CD1c-positive myeloid dendritic cell (primary cell): ENCODE measurements at regions not wholly inside any gene's neighbourhood (a gene's known extent, or its start where the extent isn't known, plus 50 kb on each side); places are given as distances from the start of the nearest gene placed in this dataset.

Source experiments
- DNase-seq: peaks from one replicate; pipeline ENCODE4 v3.0.0-alpha.2; 2016; ENCODE audit errors: extremely low spot score

DNA sequence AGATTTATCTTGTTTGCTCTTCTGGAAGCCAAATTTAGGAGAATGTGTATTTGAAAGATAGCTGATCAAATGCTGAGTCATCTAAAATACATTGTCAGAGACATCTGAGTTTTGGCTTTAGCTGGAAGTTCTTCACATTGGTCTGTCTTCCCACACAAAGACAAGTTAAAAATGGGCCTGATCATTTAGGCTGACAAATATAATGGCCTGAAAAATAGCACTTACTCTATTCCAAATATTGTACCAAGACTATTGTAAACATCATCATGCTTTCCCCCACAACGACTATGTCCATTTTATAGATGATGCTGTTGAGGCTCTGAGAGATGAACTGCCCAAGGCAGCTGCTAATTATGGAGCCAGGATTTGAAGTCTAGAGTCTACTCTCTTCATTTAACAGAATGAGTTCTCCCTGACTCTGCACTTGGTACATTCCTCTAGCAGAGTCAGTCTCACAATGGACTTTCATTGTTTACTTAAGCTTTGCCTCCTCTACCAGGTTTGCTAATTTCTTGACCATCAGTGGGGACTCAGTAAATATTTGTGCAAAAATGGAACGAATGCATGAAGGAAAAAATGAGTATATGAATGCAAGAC lies 619.4 kb upstream of the KLF4 start:
- DNase-seq: no peak

DNA sequence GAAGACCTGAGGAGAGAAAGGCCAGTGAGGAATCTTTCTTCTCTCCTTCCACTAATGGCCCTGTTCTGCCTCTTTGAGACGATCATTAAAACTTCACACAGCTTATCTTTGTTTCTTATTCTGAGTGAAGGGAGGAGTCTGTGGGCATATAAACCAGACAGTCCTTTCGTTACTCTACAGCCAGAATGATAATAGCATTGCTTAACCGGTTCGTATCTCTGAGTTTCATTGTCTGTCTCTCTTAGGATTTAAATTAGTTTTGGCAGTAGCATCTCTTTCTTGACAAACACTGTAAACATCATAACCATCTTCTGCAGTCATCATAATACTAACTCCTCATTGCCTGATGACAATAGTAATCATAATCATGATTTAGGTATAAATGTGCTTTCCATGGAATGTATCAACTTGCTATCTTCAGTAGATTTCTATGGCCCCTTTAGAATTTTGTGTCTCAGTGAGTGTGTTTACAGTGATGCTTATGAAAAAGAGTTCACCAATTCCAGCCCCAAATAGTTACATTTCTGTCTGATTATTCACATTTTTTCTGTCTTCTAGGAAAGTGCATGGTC lies 618.8 kb upstream of the KLF4 start:
- DNase-seq: no peak

DNA sequence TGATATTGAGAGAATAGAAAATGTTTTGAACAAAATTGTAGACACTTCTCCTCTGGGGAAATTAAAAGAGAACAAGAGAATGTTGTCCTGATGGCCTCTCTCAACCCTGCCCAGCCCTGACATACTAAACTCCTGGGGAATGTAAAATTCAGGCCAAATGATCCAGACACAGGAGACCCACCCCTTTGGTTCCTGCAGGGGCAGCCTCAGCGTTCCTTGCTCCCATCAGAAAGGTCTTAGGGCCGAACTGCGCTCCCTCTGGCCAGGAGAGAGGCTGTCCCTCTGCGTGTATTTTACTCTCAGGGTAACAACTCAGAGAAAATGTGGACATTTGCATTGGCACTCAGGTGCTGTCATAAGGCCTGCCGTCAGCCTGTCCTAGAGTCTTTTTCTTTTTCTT lies 616.3 kb upstream of the KLF4 start:
- no peak for DNase-seq

DNA sequence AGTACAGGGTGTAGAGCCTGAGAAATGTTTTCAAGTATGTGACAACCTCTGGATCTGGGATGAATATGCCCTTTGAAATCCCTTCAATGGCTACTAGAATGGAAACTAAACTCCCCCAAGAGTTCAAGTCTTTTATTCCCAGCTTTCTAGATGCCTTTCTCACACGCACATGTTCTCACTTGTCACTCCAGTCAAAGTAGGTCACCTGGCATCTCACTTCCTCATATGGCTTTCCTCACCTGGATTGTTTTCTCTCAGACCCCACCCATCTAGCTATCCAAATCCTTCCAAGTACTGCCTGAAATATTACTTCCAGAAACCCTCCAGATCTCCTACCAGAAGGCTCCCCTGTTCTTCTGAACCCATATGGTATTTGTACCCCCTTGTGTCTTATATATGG lies 615.4 kb upstream of the KLF4 start:
- DNase-seq: no peak

DNA sequence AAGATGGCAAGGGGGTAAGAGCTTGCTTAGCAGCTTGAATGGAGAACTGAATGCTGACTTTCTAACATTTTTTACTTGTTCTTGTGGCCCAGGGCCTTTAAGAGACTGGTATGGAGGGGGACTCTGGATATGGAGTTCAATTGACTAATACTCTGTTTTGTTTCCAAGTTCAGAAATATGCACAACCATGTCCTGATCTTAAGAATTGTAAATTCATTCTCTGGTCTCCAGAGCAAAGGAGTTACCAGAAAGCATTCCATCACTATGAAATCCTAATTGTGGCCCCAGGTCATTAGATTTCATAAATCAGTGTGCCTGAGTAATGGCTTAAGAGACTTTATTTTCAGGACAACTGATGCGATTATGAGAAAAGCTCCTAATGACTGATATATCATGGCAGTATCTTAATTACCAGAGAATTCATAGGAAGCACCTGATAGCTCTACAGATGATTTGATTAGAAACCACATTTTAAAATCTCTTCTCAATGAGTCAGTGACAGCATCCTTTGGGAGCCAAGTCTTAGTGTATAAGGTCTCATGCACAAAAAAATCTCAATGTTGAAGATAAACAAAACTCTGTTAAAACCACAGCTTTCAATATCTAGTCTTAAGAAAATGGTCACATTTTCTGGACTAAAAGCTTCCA lies 613.6 kb upstream of the KLF4 start:
- no peak for DNase-seq

DNA sequence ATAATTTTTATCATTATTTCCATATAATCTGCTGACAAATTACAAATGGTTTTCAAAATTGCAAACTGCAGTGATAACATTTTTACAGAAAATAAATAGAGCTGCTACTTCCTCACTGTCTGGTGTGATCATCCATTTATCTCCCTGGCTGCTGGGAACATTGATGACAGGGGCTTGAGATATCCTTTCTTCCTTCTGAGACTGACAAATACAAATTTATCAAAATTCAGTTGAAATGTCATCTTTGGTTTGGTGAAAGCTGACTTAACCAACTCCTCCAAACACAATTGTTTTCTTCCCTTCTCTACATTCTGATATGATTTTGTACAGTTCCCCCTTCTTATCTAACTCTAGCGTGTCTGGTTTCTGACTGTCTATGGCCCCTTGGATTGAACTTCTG lies 611.8 kb upstream of the KLF4 start:
- no peak for DNase-seq

DNA sequence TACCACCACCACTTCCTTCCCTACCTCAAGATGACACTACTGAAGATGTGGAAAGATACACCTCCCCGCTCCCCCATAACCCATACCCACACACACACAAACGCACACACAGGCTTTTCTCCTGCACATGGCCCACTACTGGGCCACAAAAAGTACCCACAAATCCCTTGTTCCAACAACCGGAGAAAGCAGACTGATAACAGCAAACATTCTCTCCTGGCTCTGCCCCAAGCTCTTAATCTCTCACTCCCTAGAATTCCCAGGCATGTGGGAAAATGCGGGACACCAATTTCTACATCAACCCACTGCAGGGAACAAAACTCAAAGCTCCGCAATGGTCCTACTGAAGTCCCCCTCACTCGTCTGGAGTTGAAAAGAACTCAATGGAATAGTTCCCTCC lies 611.0 kb upstream of the KLF4 start:
- no peak for DNase-seq

DNA sequence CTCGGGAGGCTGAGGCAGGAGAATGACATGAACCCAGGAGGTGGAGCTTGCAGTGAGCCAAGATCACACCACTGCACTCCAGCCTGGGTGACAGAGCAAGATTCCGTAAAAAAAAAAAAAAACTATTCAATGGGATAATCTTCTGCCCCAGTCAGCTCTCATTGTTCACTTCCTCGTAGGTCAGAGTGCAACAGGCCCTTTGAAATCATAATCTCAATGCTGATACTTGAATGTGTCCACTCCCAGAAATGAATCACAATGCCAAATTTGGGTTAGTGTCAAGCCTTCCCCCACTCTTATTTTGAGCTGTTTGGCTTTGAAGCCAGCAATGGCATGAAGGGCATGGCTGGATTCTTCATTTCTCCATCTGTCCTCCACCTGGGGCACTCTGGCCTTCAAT lies 610.3 kb upstream of the KLF4 start:
- no peak for DNase-seq

DNA sequence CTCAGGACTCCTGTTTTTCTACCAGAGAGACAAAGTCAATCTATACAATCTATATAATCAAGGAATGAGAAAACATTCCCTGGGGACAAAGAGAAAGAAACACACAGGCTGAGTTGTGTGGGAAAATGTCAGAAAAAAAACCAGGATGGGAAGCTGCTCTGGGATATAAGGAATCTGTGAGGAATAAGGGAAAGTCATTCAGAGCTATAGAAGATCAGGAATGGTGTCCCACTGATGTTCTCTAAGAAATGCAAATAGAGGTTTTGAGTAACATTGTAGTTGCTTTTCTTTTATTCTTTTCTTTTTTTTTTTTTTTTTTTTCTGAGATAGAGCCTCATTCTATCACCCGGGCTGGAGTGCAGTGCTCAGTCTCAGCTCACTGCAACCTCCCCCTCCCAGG lies 605.9 kb upstream of the KLF4 start:
- DNase-seq: no peak

DNA sequence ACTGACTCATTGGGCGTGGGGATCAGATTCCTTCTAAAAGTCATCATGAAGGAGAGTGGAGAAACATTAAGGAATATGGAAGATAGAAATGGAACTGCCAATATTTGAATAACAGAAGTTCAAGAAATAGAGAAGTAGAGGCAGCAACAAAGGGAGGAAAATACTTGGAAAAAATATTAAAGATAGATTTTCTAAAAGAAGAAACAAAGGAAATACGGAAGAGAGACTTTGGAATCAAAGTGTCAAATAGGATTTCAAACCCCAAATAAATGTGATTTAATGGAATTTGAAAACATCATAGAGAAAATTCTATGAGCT lies 605.1 kb upstream of the KLF4 start:
- no peak for DNase-seq

DNA sequence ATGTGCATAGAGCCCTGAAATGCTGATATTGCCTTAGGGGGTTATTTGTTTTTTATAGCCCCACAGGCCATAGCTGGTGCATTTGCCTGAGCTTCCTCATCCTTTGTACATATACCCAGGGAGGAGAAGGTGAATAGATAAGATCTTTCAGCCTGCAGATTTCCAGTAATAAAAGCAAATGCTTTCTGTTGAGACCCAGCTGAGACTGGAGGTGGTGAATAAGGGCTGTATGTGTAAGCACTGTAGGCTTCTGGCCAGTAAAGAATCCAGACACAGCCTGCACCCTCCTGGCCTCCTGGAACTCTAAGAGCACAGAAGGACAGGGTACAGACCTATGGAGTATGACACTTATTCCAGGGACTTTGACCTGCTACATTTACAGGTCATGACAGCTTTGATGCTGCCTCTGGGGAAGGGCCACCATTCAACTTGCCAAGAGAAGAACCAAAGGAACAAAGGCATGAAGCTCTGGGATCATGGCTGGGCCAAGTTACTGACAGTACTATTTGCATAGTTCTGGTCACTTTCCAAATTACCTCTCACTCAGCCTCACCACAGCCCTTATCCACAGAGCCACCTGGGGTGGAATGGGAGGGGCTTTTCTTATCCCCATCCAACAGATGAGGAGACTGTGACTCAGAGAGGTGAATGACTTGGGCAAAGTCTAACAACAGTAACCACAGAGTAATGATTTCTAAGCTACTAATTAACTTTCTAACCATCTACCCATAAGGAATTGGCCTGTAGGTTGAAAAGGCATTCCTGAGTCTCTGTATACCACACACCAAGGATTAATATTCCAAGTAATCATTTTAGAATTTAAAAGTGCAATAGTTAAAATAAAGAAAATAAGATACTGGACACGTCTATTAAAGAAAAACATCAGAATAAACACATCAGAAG lies 604.5 kb upstream of the KLF4 start:
- no peak for DNase-seq

DNA sequence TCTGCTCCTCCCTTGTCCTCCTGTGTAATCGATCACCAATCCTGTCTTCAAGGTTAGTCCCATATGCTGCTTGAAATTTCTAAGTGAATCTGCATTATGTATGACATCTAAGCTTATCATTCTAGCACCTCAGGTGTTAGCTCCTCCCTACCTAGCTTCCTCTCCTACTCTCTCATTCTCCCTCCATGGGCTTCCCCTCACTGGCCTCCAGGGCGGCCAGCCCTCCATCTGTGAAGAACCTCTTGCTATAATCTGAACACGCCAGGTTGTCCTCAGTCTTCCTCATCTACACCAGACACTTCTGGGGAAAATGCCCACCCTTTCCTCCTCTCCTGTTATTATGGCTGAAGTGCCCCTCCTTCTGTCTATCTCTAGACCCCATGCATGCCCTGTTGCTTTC lies 599.3 kb upstream of the KLF4 start:
- no peak for DNase-seq

DNA sequence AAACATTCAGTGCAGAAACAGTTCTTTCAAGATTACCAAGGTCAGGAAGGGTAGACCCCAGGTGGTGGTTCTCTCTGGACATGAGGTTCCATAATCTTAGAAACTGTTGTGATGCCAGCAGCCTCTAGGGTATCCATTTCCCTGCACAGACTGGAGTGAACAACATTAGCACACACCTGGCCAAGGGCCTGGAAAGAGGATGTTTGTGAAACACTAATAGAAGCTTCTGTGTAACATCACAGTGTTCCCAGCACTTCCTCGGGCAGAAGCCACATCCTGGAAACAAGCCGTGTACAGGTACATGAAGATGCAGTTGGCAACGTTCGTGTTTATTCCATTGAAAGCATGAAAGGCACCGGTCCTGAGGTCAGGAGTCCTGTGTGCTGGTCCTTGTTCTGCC lies 598.2 kb upstream of the KLF4 start:
- DNase-seq: no peak

DNA sequence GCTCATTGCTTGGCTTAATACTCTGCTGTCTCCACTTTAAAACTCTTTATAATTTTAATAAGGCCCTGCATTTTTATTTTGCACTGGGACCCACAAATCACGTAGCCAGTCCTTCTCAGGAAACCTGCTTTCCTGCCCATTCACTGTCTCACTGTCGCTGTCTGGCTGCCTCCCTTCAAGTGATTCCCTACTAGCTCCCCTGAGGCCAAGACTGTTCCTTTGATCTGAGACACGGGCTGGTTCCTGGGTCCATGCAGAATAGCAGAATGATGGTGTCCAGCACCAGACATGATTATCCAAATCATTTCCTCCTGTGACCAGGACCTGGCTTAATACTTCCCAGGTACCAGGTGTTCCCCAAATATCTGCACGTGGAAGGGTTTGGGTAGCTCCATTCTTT lies 597.1 kb upstream of the KLF4 start:
- no peak for DNase-seq

DNA sequence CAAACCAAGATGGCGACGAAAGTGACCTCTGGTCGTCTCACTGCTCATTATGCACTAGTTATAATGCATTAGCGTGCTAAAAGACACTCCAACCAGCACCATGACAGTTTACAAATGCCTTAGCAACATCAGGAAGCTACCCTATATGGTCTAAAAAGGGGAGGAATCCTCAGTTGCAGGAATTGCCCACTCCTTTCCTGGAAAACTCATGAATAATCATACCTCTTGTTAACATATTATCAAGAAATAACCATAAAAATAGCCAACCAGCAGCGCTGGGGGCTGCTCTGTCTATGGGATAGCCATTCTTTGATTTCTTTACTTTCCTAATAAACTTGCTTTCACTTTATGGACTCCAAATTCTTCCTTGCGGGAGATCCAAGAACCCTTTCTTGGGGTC lies 595.7 kb upstream of the KLF4 start:
- DNase-seq: no peak

DNA sequence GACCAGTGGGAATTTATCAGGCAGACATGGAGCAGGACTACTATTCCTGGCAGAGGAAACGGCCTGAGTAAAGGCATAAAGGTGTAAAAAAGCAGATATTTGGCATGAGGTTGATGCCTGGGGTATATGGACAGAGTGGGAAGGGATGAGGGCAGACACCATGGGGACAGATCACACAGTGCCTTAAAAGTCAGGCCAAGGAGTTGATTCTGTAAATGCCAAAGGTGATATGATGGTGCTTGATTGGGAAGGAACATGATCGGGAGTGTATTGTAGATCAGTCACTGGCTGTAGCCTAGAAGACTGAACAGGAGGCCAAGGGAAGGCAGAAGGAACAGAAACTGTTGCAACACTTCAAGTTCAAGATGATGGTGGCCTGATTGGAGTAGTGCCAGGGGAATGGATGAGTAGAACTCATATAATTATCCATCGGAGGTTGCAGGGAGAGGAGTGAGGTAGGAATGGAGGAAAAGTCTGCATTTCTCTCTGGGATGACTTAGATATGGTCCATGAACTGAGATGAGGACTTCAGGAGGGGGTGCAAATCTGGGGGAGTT lies 594.3 kb upstream of the KLF4 start:
- peak; percentile 71 for DNase-seq

DNA sequence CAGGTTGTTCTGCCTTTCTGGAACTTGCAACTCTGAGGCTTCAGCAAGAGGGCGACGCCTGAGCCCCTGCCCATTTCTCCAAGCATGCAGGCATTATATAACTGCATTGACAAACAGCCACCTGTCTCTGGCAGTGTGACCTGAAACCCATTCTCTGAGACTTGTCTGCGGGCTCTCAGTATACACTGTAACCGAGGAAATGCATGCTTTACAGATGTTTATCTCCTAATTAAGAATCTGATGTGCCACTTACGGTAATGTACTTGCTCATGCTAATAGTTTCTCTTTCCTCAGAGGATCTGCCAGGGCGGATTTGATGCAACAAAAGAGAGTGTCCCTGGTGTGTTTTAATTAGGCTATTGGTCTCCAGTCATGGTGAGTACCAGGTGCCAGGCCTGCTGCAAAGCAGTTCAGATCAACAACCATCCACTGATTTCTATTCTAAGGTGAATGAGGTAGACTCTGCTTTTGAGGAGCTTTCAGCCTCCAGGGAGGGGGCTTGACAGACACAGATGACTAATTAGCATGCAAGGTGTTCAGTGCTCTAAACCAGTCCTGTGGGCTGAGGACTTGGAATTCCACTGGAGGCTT lies 593.7 kb upstream of the KLF4 start:
- DNase-seq: no peak

DNA sequence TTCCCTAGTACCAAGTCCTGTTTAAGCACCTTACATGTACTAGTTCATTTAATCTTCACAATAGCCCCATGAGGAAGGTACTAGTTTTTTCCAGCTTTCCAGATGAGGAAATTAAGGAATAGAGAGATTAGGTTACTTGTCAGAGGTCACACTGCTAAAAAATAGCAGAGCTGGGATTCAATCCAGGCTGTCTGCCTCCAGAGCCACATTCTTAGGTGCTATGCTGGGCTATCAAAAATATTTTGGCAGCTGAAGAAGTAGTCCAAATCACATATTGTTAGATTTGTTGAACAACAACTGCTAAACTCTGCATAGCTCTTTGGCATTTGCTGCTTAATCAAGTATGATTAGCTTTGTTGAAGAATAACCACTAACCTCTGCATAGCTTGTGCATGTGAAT lies 591.5 kb upstream of the KLF4 start:
- DNase-seq: no peak

DNA sequence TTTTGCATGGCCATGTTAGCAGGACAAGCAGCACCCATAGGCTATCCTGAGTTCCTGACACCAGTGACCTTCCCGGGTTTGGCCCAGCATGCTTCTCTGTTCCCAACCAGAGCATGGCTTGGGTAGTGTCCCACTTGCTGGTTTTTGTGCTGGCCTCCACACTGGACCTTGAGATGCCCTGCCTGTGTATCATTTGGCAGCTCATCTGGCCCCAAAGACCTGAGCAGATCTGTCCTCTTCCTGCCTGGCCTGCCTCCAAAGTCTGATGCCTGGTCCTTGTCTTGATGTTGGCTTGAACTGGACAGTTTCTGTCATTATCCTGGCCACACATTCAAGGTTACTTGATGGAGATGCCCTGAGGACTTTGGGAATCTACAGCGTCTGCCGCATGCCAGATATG lies 590.7 kb upstream of the KLF4 start:
- no peak for DNase-seq

DNA sequence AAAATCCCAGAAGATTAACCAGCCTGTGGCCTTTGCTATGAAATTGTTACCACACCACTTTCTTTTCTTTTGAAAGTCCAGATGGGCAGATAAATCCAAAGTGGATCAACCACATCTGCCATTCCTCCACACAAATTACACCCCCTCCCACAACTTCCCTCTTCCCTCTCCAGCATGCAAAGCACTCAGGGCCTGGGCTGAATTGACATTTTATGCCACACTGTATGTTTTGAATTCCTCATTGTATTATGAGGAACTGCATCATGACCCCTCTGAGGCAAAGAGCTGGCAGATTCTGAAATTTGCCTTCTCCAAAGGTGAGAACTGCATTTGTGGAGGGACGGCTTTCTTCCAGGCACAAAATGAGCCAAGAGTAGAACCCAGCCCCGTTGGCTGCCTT lies 589.2 kb upstream of the KLF4 start:
- DNase-seq: peak; percentile 79

DNA sequence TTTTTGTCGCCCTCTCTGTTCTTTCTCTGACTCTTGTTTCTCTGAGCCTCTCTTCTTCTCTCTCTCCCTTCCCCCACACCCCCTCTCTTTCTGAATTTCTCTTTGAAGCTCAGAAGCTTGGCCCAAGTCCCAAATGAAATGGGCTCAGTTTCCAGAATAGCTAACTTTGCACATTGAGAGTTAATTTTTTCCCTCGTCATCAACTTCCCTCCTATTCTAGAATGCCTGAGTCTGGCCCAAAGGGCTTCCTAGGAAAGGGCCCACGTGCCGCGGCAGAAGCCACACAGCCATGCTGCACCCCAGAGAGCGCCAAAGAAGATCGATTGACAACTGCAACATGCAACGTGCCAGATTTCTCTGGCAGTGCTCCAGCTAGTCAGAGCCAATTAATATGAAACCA lies 588.8 kb upstream of the KLF4 start:
- DNase-seq: no peak

DNA sequence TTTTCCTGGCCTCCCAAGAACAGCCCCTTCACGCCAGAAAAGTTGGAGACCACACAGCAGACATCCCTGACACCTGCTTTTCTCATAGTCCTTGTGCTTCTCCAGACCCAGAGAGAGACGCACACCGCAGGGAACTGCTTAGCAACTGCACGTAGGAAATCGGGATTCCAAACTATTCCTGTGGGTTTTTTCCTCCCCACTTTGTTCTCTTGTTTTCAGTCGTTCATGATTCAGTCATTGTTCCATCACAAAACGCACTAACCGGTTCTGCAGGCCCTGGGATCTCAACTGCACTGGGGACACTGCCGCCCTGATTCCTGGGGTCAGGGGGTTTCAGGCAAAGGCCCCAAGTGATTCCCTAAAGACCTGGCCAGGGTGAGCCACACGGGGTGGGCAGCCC lies 588.0 kb upstream of the KLF4 start:
- no peak for DNase-seq
